ENCODE measurements at regions not wholly inside any gene's neighbourhood (a gene's known extent, or its start where the extent isn't known, plus 50 kb on each side); places are given as distances from the start of the nearest gene placed in this dataset.

DNA sequence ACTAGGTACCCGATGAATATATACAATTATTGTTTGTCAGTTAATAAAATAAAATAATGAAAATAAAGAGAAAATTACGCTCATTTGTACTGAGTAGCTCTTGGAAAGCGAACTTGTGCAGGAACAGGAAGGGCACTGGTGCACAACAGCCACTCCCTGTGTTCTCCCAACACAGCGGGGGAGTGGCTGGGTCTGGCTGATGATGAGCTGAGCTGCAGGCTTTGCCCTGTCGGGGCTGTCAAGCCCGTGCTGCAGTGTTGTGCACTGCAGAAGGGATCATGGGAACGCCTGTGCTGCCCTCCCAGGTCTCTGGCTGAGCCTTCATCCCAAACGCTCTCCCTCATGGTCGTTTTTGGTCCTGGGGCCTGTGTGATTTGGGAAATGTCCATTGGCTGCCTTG, 131.7 kb upstream of the MAP3K4 start:
- H3K27me3 ChIP-seq, result no peaks in the 10 kb centered on the region

DNA sequence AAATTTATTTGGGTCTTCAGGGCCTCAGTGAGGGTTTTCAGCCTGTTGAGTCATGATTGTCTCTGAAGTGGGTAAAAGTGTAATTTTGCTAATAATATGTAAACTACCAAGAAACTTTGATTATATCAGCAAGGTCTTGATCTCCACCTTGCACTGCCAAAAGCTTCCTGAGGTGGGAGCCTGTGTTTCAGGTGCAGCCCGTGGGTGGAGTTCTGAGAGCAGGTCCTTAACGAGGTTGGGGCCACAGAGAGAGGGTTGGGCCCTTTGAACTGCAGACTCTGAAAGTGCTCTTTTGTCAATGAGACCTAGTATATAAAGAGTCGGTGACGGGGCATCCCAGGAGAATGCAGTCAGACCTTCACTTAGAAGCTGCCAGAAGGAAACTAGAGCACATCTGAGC, 129.7 kb upstream of the MAP3K4 start:
- TF ChIP-seq, protein P1, sequence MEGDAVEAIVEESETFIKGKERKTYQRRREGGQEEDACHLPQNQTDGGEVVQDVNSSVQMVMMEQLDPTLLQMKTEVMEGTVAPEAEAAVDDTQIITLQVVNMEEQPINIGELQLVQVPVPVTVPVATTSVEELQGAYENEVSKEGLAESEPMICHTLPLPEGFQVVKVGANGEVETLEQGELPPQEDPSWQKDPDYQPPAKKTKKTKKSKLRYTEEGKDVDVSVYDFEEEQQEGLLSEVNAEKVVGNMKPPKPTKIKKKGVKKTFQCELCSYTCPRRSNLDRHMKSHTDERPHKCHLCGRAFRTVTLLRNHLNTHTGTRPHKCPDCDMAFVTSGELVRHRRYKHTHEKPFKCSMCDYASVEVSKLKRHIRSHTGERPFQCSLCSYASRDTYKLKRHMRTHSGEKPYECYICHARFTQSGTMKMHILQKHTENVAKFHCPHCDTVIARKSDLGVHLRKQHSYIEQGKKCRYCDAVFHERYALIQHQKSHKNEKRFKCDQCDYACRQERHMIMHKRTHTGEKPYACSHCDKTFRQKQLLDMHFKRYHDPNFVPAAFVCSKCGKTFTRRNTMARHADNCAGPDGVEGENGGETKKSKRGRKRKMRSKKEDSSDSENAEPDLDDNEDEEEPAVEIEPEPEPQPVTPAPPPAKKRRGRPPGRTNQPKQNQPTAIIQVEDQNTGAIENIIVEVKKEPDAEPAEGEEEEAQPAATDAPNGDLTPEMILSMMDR (IDR thresholded peaks at IDR 0.05), result no peak
- Histone ChIP-seq H3K36me3 (no peaks in the 10 kb centered on the region), H3K4me3 (no peak overlapping the region), H3K27ac (no peak overlapping the region), H3K9me3 (no peaks in the 10 kb centered on the region), H3K4me1 (no peaks in the 10 kb centered on the region), H3K27me3 (no peaks in the 10 kb centered on the region)
- DNase-seq (ENCODE audit: low spot score), result no peak

More for the DNA sequence above, 131.7 kb upstream of the MAP3K4 start:
- Histone ChIP-seq H3K27ac (no peak overlapping the region), H3K9me3 (no peaks in the 10 kb centered on the region), H3K4me1 (no peaks in the 10 kb centered on the region), H3K4me3 (no peak overlapping the region), H3K36me3 (no peaks in the 10 kb centered on the region)
- TF ChIP-seq, protein P1 (IDR thresholded peaks at IDR 0.05), result no peak
- DNase-seq (ENCODE audit: low spot score), result no peak

DNA sequence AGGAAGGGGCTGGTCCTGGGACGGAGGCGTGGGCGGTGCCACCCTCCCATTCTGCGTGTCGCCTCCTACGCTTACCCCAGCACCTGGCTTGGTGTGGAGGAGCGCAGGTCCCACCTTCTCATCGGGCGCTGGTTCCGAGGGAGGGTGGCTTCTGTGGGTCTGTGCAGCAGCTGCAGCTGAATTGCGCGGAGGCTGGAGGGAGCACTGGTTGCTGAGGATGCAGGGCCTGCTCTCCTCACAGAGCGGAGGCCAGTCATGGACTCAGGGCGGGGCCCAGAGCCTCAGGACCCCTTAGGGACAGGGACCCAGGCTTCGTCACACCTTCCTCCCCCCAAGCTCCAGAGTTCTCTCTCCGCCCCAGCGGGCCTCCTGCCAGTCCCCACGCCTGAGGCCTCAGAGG, 127.8 kb upstream of the MAP3K4 start:
- no peaks in the 10 kb centered on the region for H3K4me1 ChIP-seq
- TF ChIP-seq, protein P1 (IDR thresholded peaks at IDR 0.05), result no peak
- no peaks in the 10 kb centered on the region for H3K9me3 ChIP-seq
- no peak overlapping the region for H3K4me3 ChIP-seq
- H3K27me3 ChIP-seq, result no peaks in the 10 kb centered on the region
- H3K27ac ChIP-seq, result no peak overlapping the region
- no peak for DNase-seq (ENCODE audit: low spot score)
- H3K36me3 ChIP-seq, result no peaks in the 10 kb centered on the region

DNA sequence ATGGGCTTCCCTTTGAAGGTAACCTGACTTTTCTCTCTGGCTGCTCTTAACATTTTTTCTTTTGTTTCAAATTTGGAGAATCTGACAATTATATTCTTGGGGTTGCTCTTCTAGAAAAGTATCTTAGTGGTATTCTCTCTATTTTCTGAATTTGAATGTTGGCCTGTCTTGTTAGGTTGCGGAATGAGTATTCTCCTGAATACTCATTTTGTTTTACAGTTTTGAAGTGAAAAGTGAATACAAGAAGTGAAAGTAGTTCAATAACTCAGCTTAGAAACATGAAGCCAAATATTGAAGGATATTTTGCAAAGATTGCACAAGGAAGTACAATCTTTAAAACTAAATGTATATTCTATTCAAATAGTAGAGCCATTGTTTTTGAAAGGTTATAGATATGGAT, 120.2 kb upstream of the MAP3K4 start:
- Histone ChIP-seq H3K36me3 (no peaks in the 10 kb centered on the region), H3K27ac (no peak overlapping the region), H3K9me3 (no peaks in the 10 kb centered on the region), H3K4me3 (no peak overlapping the region), H3K4me1 (no peaks in the 10 kb centered on the region), H3K27me3 (no peaks in the 10 kb centered on the region)
- TF ChIP-seq, protein P1 (IDR thresholded peaks at IDR 0.05), result no peak
- DNase-seq (ENCODE audit: low spot score), result no peak

DNA sequence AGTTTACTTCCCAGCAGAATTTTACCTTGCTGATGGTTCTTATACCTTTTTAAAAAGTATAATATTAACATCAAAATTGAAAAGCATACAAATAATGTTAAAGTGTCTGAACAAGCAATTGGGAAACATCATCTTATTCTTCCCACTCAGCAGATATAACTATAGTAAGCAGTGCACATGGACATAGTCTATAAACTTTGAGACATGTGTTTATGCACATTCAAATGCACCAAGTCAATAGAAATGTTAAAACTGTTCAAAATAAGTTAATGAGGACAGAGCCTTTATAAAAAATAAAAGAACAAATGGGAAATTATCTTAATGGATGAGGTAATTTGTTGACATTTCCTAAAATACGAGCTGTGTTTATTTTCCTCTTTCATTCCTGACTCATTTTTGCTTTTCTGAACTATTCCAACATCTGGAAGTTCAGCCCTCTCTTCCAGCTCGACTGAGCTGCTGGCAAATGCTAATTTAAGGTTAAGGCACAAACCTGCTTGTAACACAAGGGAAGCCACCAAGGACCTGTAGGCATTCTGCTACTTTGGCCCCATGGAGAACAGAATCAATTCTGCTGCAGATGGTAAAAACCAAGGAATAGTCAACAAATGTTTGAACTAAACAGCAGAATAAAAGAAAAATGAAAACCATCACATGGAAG, 110.3 kb upstream of the MAP3K4 start:
- TF ChIP-seq, protein P1 (IDR thresholded peaks at IDR 0.05), result no peak

DNA sequence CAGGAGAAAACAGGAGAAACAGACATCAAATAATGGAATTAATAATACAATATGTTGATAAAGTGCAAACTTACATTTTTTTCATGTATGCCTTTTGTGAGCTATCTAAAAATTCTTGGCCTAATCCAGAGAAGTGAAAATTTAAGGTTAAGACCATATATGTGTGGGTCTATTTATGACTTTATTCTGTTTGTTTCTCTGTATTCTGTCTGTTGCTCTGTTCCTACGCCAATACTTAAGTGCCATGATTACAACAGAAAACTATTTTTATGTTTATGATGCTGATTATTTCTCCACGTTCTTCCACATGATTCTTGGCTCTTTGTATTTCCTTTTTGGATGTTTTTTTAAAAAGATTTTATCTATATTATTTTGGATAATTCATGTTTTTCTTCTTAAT, 109.6 kb upstream of the MAP3K4 start:
- Histone ChIP-seq H3K4me1 (peaks cover 0 to 7% of the 10 kb centered on the region in 2 donors), H3K9me3 (no peaks in the 10 kb centered on the region), H3K27me3 (no peaks in the 10 kb centered on the region), H3K4me3 (no peak overlapping the region), H3K27ac (no peak overlapping the region), H3K36me3 (no peaks in the 10 kb centered on the region)
- TF ChIP-seq, protein P1 (IDR thresholded peaks at IDR 0.05), result no peak
- DNase-seq (ENCODE audit: low spot score), result no peak

More for the DNA sequence above, 110.3 kb upstream of the MAP3K4 start:
- Histone ChIP-seq H3K4me3 (no peak overlapping the region), H3K27me3 (no peaks in the 10 kb centered on the region), H3K9me3 (no peaks in the 10 kb centered on the region), H3K36me3 (no peaks in the 10 kb centered on the region), H3K4me1 (peaks cover 0 to 7% of the 10 kb centered on the region in 2 donors), H3K27ac (no peak overlapping the region)
- DNase-seq (ENCODE audit: low spot score), result no peak

All from right atrium auricular region (tissue), 2 donors.